ENCODE measurements at regions not wholly inside any gene's neighbourhood (a gene's known extent, or its start where the extent isn't known, plus 50 kb on each side); places are given as distances from the start of the nearest gene placed in this dataset.

DNA sequence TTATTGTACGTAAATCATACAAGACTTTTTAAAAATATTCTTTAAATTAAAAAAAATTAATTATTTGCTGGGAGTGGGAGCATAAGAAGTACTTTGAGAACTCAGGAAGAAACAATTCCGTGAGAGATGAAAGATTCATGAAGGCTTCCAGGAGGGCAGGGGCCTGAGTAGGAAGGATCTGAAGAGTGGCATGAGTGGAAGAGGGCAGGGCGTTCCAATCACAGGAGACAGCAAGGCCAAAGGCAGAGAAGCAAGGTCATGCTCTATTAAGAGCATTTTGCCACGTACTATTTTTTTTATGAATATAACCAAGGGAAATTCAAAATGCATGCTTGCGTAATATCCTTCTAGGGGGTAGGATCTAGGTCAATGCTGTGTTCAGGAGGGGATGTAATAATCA is 265.5 kb downstream of the ZNF608 start:
- no peak overlapping the region for H3K4me3 ChIP-seq
- H3K27ac ChIP-seq, result no peak overlapping the region
- WGBS, 10 experiments, result 60 to 98% (median 86%) methylated on average over 3 to 5 of the region's 5 CpGs
- no peak for ATAC-seq (replicated peaks in 6 of 8)
- in situ Hi-C loops (cut with MboI; ENCODE audit: low pct_unique_long_range_greater_than_20kb in 2 of 9, low sequenced_read_pairs in 9 of 9, unreplicated experiment in 9 of 9), result no loop called here
- H3K4me1 ChIP-seq (replicated peaks in 1 of 2), result peaks cover 22% of the 10 kb centered on the region in 2 donors

DNA sequence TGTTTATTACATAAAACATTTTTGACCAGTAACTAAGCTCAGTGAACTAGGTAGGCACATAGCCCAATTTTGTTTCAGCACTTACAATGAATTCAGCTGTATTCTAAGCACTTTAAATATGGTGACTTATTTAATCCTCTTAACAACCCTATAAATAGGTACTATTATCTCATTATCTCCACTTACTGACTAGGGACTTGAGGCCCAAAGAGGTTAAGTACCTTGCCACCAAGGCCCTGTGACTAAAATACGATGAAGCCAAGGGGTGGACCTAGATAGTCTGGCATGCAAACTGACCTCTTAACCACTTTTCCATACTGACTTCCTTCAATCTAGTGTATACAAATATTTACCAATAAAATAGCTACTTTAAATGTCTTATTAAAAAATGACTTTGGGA is 266.4 kb downstream of the ZNF608 start:
- 78 to 100% (median 94%) methylated on average over 1 of the region's 1 CpG; no CpG with 5 or more reads in 4 of the 10 experiments for WGBS, 10 experiments
- in situ Hi-C loops (cut with MboI; ENCODE audit: low pct_unique_long_range_greater_than_20kb in 2 of 9, low sequenced_read_pairs in 9 of 9, unreplicated experiment in 9 of 9), result no loop called here
- Histone ChIP-seq H3K4me1 (replicated peaks in 1 of 2) (peaks cover 22% of the 10 kb centered on the region in 2 donors), H3K27ac (no peak overlapping the region), H3K4me3 (no peak overlapping the region)
- no peak for ATAC-seq (replicated peaks in 6 of 8)

DNA sequence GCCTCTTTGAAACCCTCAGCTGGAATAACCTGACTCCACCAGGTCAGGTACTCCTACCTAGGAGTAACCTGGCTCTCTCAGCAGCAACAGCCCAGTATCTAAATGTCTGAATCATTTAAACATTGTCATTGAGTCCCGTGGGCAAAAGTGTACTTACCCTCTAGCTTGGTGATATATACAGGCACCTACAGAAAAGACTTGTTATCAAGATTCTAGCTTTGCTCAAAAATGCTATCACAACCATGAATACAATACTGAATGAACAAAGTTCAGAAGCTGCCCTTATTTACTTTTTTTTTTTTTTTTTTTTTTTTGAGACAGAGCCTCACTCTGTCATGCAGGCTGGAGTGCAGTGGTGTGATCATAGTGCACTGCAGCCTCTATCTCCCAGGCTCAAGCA is 268.2 kb downstream of the ZNF608 start:
- ATAC-seq (replicated peaks in 6 of 8), result no peak
- 29 to 100% (median 58%) methylated on average over 1 of the region's 1 CpG; no CpG with 5 or more reads in 6 of the 10 experiments for WGBS, 10 experiments
- no peak overlapping the region for H3K27ac ChIP-seq
- no peak overlapping the region for H3K4me3 ChIP-seq
- H3K4me1 ChIP-seq (replicated peaks in 1 of 2), result peaks cover 14 to 22% of the 10 kb centered on the region in 2 donors
- in situ Hi-C loops (cut with MboI; ENCODE audit: low pct_unique_long_range_greater_than_20kb in 2 of 9, low sequenced_read_pairs in 9 of 9, unreplicated experiment in 9 of 9), result no loop called here

DNA sequence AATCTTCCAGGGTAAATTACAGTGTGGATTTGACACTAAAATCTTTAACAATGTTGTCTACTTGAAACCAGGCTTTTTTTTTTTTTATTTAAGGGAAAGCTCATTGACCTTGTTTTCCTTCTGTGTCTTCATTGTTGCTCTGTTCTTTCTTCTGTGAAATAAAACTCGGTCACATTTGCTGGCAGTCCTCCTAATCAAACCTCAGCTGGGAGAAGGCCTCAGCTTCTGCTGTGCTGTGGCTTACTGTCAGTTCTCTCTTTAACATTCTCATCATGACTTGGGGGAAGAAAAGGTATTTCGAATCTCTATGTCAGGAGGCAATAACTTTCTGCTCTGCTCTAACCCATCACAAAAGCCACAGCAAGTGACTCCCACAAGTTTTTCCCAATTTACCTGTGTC is 268.9 kb downstream of the ZNF608 start:
- 14 to 75% (median 32%) methylated on average over 1 to 2 of the region's 2 CpGs; no CpG with 5 or more reads in 2 of the 10 experiments for WGBS, 10 experiments
- ATAC-seq (replicated peaks in 6 of 8), result peak in 5 of 8 experiments; percentile 18 to 86 (median 42)
- Histone ChIP-seq H3K27ac (peak overlapping the region in 1 of 2 donors; percentile 23), H3K4me1 (replicated peaks in 1 of 2) (peaks cover 14 to 22% of the 10 kb centered on the region in 2 donors), H3K4me3 (no peak overlapping the region)
- in situ Hi-C loops (cut with MboI; ENCODE audit: low pct_unique_long_range_greater_than_20kb in 2 of 9, low sequenced_read_pairs in 9 of 9, unreplicated experiment in 9 of 9), result no loop called here

DNA sequence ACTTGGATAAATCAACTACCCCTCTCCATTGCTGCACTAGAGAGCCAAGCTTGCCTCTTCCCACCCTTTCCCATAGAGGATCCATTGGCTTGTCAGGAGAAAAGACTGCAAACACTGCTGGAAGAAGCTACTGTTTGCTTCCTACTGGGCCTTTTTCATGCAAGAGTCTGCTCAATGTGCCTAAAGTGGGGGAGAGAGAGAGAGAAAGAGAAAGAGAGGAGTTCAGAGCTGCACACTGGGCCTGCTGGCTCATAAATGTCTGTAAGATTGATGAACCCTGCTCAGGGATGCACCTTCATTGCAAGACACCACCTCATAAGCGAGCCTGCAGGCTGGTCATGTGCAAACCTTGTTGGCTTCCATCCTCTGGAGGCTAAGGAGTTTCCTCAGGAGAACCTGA is 269.4 kb downstream of the ZNF608 start:
- WGBS, 10 experiments, result 0 to 67% (median 50%) methylated on average over 1 of the region's 1 CpG; no CpG with 5 or more reads in 4 of the 10 experiments
- H3K4me3 ChIP-seq, result no peak overlapping the region
- H3K27ac ChIP-seq, result peak overlapping the region in 1 of 2 donors; percentile 6
- in situ Hi-C loops (cut with MboI; ENCODE audit: low pct_unique_long_range_greater_than_20kb in 2 of 9, low sequenced_read_pairs in 9 of 9, unreplicated experiment in 9 of 9), result no loop called here
- ATAC-seq (replicated peaks in 6 of 8), result peak in 5 of 8 experiments; percentile 87 to 99 (median 98)
- H3K4me1 ChIP-seq (replicated peaks in 1 of 2), result peaks cover 14 to 22% of the 10 kb centered on the region in 2 donors

DNA sequence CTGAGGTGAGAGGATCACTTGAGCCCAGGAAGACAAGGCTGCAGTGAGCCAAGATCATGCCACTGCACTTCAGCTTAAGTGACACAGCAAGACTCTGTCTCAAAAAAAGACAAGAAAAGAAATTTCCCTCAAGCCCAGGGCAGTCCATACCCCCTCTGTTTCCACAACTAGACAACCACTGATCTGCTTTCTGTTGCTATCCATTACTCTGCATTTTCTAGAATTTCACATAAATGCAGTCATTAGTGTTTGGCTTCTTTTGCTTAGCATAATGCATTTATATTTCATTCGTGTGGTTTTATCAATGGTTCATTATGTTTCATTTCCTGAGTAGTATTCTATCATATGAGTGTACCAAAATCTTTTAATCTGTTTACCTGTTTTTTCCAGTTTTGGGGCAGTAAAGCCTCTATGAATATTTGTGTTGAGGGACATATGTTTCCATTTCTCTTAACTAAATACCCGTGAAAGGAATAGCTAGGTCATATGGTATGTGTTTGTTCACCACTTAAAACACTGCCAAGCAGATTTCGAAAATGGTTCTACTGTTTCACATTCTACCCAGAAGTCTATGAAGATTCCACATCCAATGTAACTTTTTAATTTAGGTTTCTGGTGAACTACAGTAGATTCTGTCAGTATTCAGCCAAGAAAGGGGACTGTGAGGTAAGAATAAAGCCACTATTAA is 271.8 kb downstream of the ZNF608 start:
- in situ Hi-C loops (cut with MboI; ENCODE audit: low pct_unique_long_range_greater_than_20kb in 2 of 9, low sequenced_read_pairs in 9 of 9, unreplicated experiment in 9 of 9), result no loop called here
- Histone ChIP-seq H3K27ac (no peak overlapping the region), H3K4me3 (no peak overlapping the region), H3K4me1 (replicated peaks in 1 of 2) (peaks cover 14 to 16% of the 10 kb centered on the region in 2 donors)
- 0 to 100% (median 82%) methylated on average over 2 to 3 of the region's 3 CpGs; no CpG with 5 or more reads in 1 of the 10 experiments for WGBS, 10 experiments
- peak in 3 of 8 experiments; percentile 67 to 85 (median 73) for ATAC-seq (replicated peaks in 6 of 8)

DNA sequence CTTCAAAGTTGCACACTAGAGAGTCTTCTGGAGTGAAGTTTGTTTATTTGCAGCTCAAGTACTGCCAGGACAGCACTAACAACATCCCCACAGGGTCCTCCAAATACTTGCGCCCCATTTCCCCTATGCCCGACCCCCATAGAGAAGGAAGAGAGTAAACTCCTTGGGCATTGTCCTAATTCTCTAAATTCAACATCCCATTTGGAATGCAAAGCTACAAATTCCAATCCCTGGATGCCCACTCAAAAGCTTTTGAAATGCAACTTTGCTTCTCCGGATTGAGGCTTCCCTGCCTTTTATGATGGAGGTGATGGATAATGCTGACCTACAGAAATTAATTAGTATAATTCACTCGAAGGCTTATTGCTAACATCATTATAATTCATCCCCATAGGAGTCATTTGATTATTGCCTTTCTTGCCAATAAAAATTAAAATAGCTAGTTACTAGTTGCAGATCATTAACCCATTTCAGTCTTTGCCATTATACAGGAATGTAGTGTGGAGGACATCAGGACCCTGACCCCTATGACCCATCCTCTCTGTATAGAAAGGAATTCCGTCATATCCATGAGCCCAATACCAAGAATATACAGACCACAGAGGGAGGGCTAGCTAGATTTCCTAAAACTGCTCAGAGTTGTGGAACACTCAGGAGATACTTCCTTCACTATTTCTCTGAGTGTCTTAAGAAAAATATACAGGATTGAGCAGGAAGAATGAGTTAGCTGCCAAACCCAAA is 277.6 kb downstream of the ZNF608 start:
- in situ Hi-C loops (cut with MboI; ENCODE audit: low pct_unique_long_range_greater_than_20kb in 2 of 9, low sequenced_read_pairs in 9 of 9, unreplicated experiment in 9 of 9), result no loop called here
- 11 to 100% (median 56%) methylated on average over 1 to 5 of the region's 5 CpGs for WGBS, 10 experiments
- Histone ChIP-seq H3K27ac (no peak overlapping the region), H3K4me3 (no peak overlapping the region), H3K4me1 (replicated peaks in 1 of 2) (peaks cover 6 to 12% of the 10 kb centered on the region in 2 donors)
- ATAC-seq (replicated peaks in 6 of 8), result no peak

DNA sequence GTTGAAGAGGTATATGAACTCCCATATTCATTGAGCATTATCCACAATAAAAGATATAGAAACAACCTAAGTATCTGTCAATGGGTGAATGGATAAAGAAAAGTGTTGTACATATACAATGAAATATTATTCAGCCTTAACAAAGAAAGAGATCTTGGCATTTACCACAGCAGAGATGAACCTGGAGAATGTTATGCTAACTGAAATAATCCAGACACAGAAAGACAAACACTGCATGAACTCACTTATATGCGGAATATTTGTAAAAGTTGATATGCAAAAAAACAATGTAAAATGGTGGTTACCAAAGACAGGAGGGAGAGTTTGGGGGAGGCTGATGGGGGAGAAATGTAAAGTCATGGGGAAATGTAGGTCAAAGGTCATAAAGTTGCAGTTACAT is 278.7 kb downstream of the ZNF608 start:
- no peak overlapping the region for H3K27ac ChIP-seq
- no peak overlapping the region for H3K4me3 ChIP-seq
- peaks cover 17 to 23% of the 10 kb centered on the region in 2 donors for H3K4me1 ChIP-seq (replicated peaks in 1 of 2)
- WGBS, 10 experiments, result 71 to 100% (median 100%) methylated on average over 1 of the region's 1 CpG; no CpG with 5 or more reads in 2 of the 10 experiments
- no peak for ATAC-seq (replicated peaks in 6 of 8)
- in situ Hi-C loops (cut with MboI; ENCODE audit: low pct_unique_long_range_greater_than_20kb in 2 of 9, low sequenced_read_pairs in 9 of 9, unreplicated experiment in 9 of 9), result no loop called here

DNA sequence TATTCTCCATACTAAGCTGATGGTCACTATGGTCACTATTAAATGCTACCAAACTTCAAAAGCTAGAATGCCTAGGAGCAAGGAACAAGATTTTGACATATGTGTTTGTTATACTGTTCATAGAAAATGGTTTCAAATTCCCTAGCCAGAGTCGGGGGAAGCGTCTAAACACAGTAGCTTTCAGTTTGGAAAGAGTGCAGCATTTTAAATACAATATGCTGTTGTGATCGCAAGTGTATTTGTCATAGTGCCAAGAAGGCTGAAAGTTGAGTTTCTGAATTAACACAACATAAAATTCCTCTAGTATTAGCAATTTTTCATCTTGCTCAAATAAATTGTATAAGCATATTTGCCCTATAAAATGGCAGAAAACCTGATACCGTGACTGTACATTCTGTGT is 280.4 kb downstream of the ZNF608 start:
- Histone ChIP-seq H3K27ac (no peak overlapping the region), H3K4me1 (replicated peaks in 1 of 2) (peaks cover 34 to 37% of the 10 kb centered on the region in 2 donors), H3K4me3 (no peak overlapping the region)
- in situ Hi-C loops (cut with MboI; ENCODE audit: low pct_unique_long_range_greater_than_20kb in 2 of 9, low sequenced_read_pairs in 9 of 9, unreplicated experiment in 9 of 9), result no loop called here
- 59 to 100% (median 96%) methylated on average over 1 to 4 of the region's 4 CpGs for WGBS, 10 experiments
- ATAC-seq (replicated peaks in 6 of 8), result no peak

DNA sequence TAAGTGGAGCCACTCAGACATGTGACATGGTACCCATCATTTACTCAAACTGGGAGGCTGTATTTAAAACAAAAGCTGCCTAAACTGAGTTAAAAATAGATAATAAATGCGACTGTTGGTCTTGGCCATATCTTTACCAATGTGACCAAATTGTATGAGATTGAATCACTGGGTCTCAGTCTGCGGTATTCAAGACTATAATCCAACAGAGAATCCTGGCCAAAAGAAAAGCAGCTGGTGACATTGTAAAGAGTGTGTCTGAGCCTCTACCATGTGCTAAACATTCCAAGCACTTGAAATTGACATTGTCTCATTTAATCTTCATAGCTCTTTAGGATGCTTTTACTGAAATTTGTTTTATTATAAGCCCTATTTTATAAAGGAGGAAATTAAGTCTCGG is 282.6 kb downstream of the ZNF608 start:
- ATAC-seq (replicated peaks in 6 of 8), result no peak
- WGBS, 10 experiments, result 63 to 100% (median 90%) methylated on average over 1 to 3 of the region's 3 CpGs; no CpG with 5 or more reads in 1 of the 10 experiments

DNA sequence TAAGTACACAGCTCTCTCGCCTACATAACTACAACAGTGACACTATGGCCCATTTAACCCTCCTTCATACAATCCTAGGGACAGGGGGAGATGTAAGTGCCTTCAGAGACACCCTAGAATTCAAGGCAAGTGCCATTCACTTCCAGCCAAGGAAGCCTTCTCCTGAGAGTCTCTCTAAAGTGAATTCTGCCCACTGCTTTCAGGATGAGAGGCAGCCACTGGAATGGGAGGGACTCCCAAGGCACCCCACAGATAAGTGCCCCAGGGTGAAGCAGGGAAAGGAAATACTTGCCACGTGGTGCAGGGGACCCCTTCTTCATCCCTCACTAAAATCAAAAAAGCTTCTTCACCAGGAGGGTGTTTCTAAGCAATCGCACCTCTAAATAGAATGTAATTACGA is 283.7 kb downstream of the ZNF608 start:
- in situ Hi-C loops (cut with MboI; ENCODE audit: low pct_unique_long_range_greater_than_20kb in 2 of 9, low sequenced_read_pairs in 9 of 9, unreplicated experiment in 9 of 9), result no loop called here
- 40 to 100% (median 70%) methylated on average over 1 to 4 of the region's 4 CpGs; no CpG with 5 or more reads in 1 of the 10 experiments for WGBS, 10 experiments
- no peak overlapping the region for H3K4me3 ChIP-seq
- peaks cover 54 to 56% of the 10 kb centered on the region in 2 donors for H3K4me1 ChIP-seq (replicated peaks in 1 of 2)
- no peak for ATAC-seq (replicated peaks in 6 of 8)
- peak overlapping the region; percentile 24 to 85 for H3K27ac ChIP-seq

More for the DNA sequence above, 282.6 kb downstream of the ZNF608 start:
- Histone ChIP-seq H3K4me3 (no peak overlapping the region), H3K4me1 (replicated peaks in 1 of 2) (peaks cover 50 to 52% of the 10 kb centered on the region in 2 donors), H3K27ac (no peak overlapping the region)
- in situ Hi-C loops (cut with MboI; ENCODE audit: low pct_unique_long_range_greater_than_20kb in 2 of 9, low sequenced_read_pairs in 9 of 9, unreplicated experiment in 9 of 9), result no loop called here

DNA sequence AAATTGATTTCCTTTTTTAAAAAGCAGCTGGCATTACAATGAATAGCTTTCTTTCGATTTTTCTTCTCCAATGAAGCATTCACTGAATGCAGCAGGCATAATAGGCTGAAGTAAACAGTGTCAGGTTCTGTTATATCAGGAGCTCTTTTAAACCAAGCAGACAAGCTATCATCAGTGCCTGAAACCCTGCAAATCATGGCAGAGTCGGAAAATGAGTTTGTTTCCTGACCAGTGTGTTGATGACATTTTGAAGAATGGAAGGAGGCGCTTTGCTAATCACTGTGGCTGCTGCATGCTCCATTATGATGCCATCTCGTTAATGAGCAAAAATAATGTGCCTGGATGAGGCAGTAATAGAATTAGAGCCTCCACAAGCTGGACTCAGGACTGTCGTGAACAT is 284.5 kb downstream of the ZNF608 start:
- H3K27ac ChIP-seq, result peak overlapping the region; percentile 24 to 85
- H3K4me3 ChIP-seq, result no peak overlapping the region
- ATAC-seq (replicated peaks in 6 of 8), result peak in 5 of 8 experiments; percentile 92 to 96 (median 93)
- peaks cover 58 to 63% of the 10 kb centered on the region in 2 donors for H3K4me1 ChIP-seq (replicated peaks in 1 of 2)
- WGBS, 10 experiments, result 0 to 33% (median 6%) methylated on average over 1 to 5 of the region's 5 CpGs
- in situ Hi-C loops (cut with MboI; ENCODE audit: low pct_unique_long_range_greater_than_20kb in 2 of 9, low sequenced_read_pairs in 9 of 9, unreplicated experiment in 9 of 9), result no loop called here

DNA sequence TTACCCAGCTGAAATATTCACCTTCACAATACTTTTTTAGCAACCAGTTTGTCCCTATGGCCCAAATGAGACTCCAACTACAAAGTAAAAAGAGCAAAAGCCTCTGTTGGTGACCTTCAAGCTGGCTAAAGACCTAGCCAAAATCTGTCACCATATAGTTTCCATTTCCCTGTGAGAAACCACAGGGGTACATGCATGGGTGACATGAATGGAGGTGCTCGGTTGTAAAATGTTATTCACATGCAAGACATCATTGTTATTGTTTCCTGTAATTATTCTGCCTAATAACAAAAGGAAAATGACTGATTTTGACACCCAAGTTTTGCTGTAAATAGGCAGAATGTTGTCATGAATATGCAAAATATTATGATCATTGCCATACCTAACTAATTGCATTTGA is 285.3 kb downstream of the ZNF608 start:
- Histone ChIP-seq H3K4me3 (no peak overlapping the region), H3K4me1 (replicated peaks in 1 of 2) (peaks cover 58 to 68% of the 10 kb centered on the region in 2 donors), H3K27ac (peak overlapping the region; percentile 24 to 38)
- in situ Hi-C loops (cut with MboI; ENCODE audit: low pct_unique_long_range_greater_than_20kb in 2 of 9, low sequenced_read_pairs in 9 of 9, unreplicated experiment in 9 of 9), result no loop called here
- ATAC-seq (replicated peaks in 6 of 8), result no peak
- WGBS, 10 experiments, result 14 to 100% (median 77%) methylated on average over 1 of the region's 1 CpG; no CpG with 5 or more reads in 5 of the 10 experiments

Data from motor neuron (in vitro differentiated cells).